Activated T-helper 2 cell treated with anti-CD3 and anti-CD28 coated beads, Interferon-gamma antibody, Interleukin-2, Interleukin-4, amounts not matched to agents 10 μg/mL and 5 μg/mL and 100 μg/mL, durations not matched to agents 14 hours and 24 hours and 36 hours (primary cell): ENCODE measurements at regions not wholly inside any gene's neighbourhood (a gene's known extent, or its start where the extent isn't known, plus 50 kb on each side); places are given as distances from the start of the nearest gene placed in this dataset.
"Not testable (repeated sequence)": the region's sequence is repeated elsewhere in the genome, so short reads cannot be mapped to it uniquely, and the experiment has no call there.

Source experiments
- DNase-seq: peaks from one replicate; pipeline ENCODE4 v3.0.0; 2021; ENCODE audit warnings: low spot score
- H3K27ac Mint-ChIP-seq: one replicate; pipeline ENCODE4 v1.8.0; 2021; ENCODE audit warnings: mixed read lengths
- H3K27me3 Mint-ChIP-seq: one replicate; pipeline ENCODE4 v1.8.0; 2021; ENCODE audit warnings: low read depth, mixed read lengths
- H3K36me3 Mint-ChIP-seq: one replicate; pipeline ENCODE4 v1.8.0; 2021; ENCODE audit warnings: low read depth, mixed read lengths
- H3K4me1 Mint-ChIP-seq: one replicate; pipeline ENCODE4 v1.8.0; 2021; ENCODE audit warnings: low read depth, mixed read lengths
- H3K4me3 Mint-ChIP-seq: one replicate; pipeline ENCODE4 v1.8.0; 2021; ENCODE audit warnings: low read depth, mild to moderate bottlenecking, moderate library complexity, mixed read lengths
- H3K9me3 Mint-ChIP-seq: one replicate; pipeline ENCODE4 v1.8.0; 2021; ENCODE audit warnings: mixed read lengths
- intact Hi-C: fragments of 100-400 bp; cut with micrococcal nuclease; formaldehyde crosslinking; loops from one replicate; pipeline ENCODE4 v1.15.1; 2023

GRCh38 chr9:24765025-24765756 is 219.5 kb upstream of the IZUMO3 start:
- H3K27me3 Mint-ChIP-seq = no peaks in the 10 kb centered on the region
- H3K27ac Mint-ChIP-seq = no peak overlapping the region
- H3K9me3 Mint-ChIP-seq = peaks cover 74% of the 10 kb centered on the region
- no peak overlapping the region for H3K4me3 Mint-ChIP-seq
- H3K36me3 Mint-ChIP-seq = no peaks in the 10 kb centered on the region
- DNase-seq = no peak
- H3K4me1 Mint-ChIP-seq = no peaks in the 10 kb centered on the region
- intact Hi-C loops = no loop called here

- intact Hi-C loops = no loop called here
- Mint-ChIP-seq H3K4me3 (no peak overlapping the region), H3K27ac (no peak overlapping the region), H3K27me3 (no peaks in the 10 kb centered on the region), H3K36me3 (no peaks in the 10 kb centered on the region), H3K9me3 (peaks cover 47% of the 10 kb centered on the region), H3K4me1 (no peaks in the 10 kb centered on the region)
- DNase-seq = no peak
Observed at GRCh38 chr9:24738421-24738961, 192.8 kb upstream of the IZUMO3 start.

GRCh38 chr9:24731754-24732153 is 186.1 kb upstream of the IZUMO3 start:
- H3K27me3 Mint-ChIP-seq = no peaks in the 10 kb centered on the region
- peaks cover 41% of the 10 kb centered on the region for H3K9me3 Mint-ChIP-seq
- H3K4me3 Mint-ChIP-seq = no peak overlapping the region
- intact Hi-C loops = no loop called here
- H3K4me1 Mint-ChIP-seq = no peaks in the 10 kb centered on the region
- no peaks in the 10 kb centered on the region for H3K36me3 Mint-ChIP-seq
- no peak overlapping the region for H3K27ac Mint-ChIP-seq
- DNase-seq = no peak

GRCh38 chr9:24721621-24722020 is 175.9 kb upstream of the IZUMO3 start:
- H3K4me3 Mint-ChIP-seq = no peak overlapping the region
- no peak overlapping the region for H3K27ac Mint-ChIP-seq
- H3K4me1 Mint-ChIP-seq = no peaks in the 10 kb centered on the region
- no peak for DNase-seq
- H3K9me3 Mint-ChIP-seq = peaks cover 52% of the 10 kb centered on the region
- intact Hi-C loops = no loop called here
- H3K36me3 Mint-ChIP-seq = no peaks in the 10 kb centered on the region
- no peaks in the 10 kb centered on the region for H3K27me3 Mint-ChIP-seq

- Mint-ChIP-seq H3K36me3 (no peaks in the 10 kb centered on the region), H3K4me1 (no peaks in the 10 kb centered on the region), H3K27me3 (no peaks in the 10 kb centered on the region), H3K4me3 (no peak overlapping the region), H3K27ac (no peak overlapping the region), H3K9me3 (peaks cover 37% of the 10 kb centered on the region)
- DNase-seq = no peak
- intact Hi-C loops = no loop called here
Observed at GRCh38 chr9:24712206-24712605, 166.5 kb upstream of the IZUMO3 start.

- intact Hi-C loops = no loop called here
- Mint-ChIP-seq H3K27ac (no peak overlapping the region), H3K36me3 (no peaks in the 10 kb centered on the region)
Observed at GRCh38 chr9:24708814-24709213, 163.1 kb upstream of the IZUMO3 start.

GRCh38 chr9:24698881-24699518 is 153.3 kb upstream of the IZUMO3 start:
- intact Hi-C loops = no loop called here
- no peaks in the 10 kb centered on the region for H3K36me3 Mint-ChIP-seq
- no peak for DNase-seq
- no peak overlapping the region for H3K4me3 Mint-ChIP-seq
- H3K27ac Mint-ChIP-seq = no peak overlapping the region
- H3K27me3 Mint-ChIP-seq = no peaks in the 10 kb centered on the region
- no peaks in the 10 kb centered on the region for H3K4me1 Mint-ChIP-seq
- H3K9me3 Mint-ChIP-seq = peaks cover 52% of the 10 kb centered on the region

More at GRCh38 chr9:24708814-24709213, 163.1 kb upstream of the IZUMO3 start:
- DNase-seq = no peak
- Mint-ChIP-seq H3K9me3 (peaks cover 20% of the 10 kb centered on the region), H3K4me3 (no peak overlapping the region), H3K4me1 (no peaks in the 10 kb centered on the region), H3K27me3 (no peaks in the 10 kb centered on the region)

- Mint-ChIP-seq H3K4me1 (no peaks in the 10 kb centered on the region), H3K36me3 (no peaks in the 10 kb centered on the region), H3K27me3 (no peaks in the 10 kb centered on the region), H3K4me3 (no peak overlapping the region), H3K27ac (no peak overlapping the region), H3K9me3 (peaks cover 38% of the 10 kb centered on the region)
- DNase-seq = no peak
- intact Hi-C loops = no loop called here
Observed at GRCh38 chr9:24672336-24672735, 126.6 kb upstream of the IZUMO3 start.

- Mint-ChIP-seq H3K27me3 (no peaks in the 10 kb centered on the region), H3K4me1 (no peaks in the 10 kb centered on the region), H3K9me3 (peaks cover 56% of the 10 kb centered on the region), H3K4me3 (no peak overlapping the region), H3K27ac (no peak overlapping the region), H3K36me3 (no peaks in the 10 kb centered on the region)
- intact Hi-C loops = no loop called here
- DNase-seq = no peak
Observed at GRCh38 chr9:24657387-24657786, 111.7 kb upstream of the IZUMO3 start.

- Mint-ChIP-seq H3K27ac (no peak overlapping the region), H3K36me3 (no peaks in the 10 kb centered on the region), H3K9me3 (peaks cover 43% of the 10 kb centered on the region), H3K4me3 (no peak overlapping the region), H3K27me3 (no peaks in the 10 kb centered on the region), H3K4me1 (no peaks in the 10 kb centered on the region)
- intact Hi-C loops = no loop called here
- DNase-seq = no peak
Observed at GRCh38 chr9:24652181-24652580, 106.5 kb upstream of the IZUMO3 start.

GRCh38 chr9:24628809-24629208 is 83.1 kb upstream of the IZUMO3 start:
- H3K4me1 Mint-ChIP-seq, H3K27ac Mint-ChIP-seq, H3K36me3 Mint-ChIP-seq, H3K4me3 Mint-ChIP-seq, DNase-seq, intact Hi-C loops, H3K27me3 Mint-ChIP-seq: not testable (repeated sequence)
- H3K9me3 Mint-ChIP-seq = peaks cover 51% of the 10 kb centered on the region

- Mint-ChIP-seq H3K4me3 (no peak overlapping the region), H3K36me3 (no peaks in the 10 kb centered on the region), H3K9me3 (peaks cover 45% of the 10 kb centered on the region), H3K27ac (no peak overlapping the region), H3K27me3 (no peaks in the 10 kb centered on the region), H3K4me1 (no peaks in the 10 kb centered on the region)
- intact Hi-C loops = no loop called here
- DNase-seq = no peak
Observed at GRCh38 chr9:24625097-24625496, 79.4 kb upstream of the IZUMO3 start.

- intact Hi-C loops = no loop called here
- Mint-ChIP-seq H3K27me3 (no peaks in the 10 kb centered on the region), H3K9me3 (peaks cover 50% of the 10 kb centered on the region), H3K27ac (no peak overlapping the region), H3K36me3 (no peaks in the 10 kb centered on the region), H3K4me3 (no peak overlapping the region), H3K4me1 (no peaks in the 10 kb centered on the region)
- no peak for DNase-seq
Observed at GRCh38 chr9:24624481-24624880, 78.8 kb upstream of the IZUMO3 start.
